A673 (cell line): ENCODE measurements at regions not wholly inside any gene's neighbourhood (a gene's known extent, or its start where the extent isn't known, plus 50 kb on each side); places are given as distances from the start of the nearest gene placed in this dataset.

Experiments
- CTCF ChIP-seq: fragments of 300-800, 200-600 bp; sonication (generic); conservative IDR thresholded peaks from 2 replicates; pipeline ENCODE4 v1.5.1; 2017; ENCODE audit warnings: low read depth, mild to moderate bottlenecking, antibody characterized with exemption, low read length, moderate library complexity, mixed read lengths
- EZH2 ChIP-seq: fragments of 200-600 bp; sonication (generic); IDR thresholded peaks from 2 replicates; pipeline ENCODE4 v1.6.1; 2017; ENCODE audit warnings: borderline replicate concordance, low read depth, mild to moderate bottlenecking, mixed read lengths, antibody characterized with exemption, low read length; ENCODE audit not compliant: poor library complexity, severe bottlenecking

GRCh38 chr16:81163671-81164070 lies 67.5 kb upstream of the GCSH start:
- TF ChIP-seq EZH2 (no peak), CTCF (no peak)
